GM12864 (cell line): ENCODE measurements at regions not wholly inside any gene's neighbourhood (a gene's known extent, or its start where the extent isn't known, plus 50 kb on each side); places are given as distances from the start of the nearest gene placed in this dataset.

Experiments
- DNase-seq: peaks from one replicate; pipeline ENCODE4 v3.0.0-alpha.2; 2011; ENCODE audit warnings: low read depth
- H3K4me3 ChIP-seq: 2 replicates; pipeline ENCODE4 v1.5.1; 2011; ENCODE audit warnings: mild to moderate bottlenecking, low read depth, low read length, control low read depth
- CTCF ChIP-seq: IDR thresholded peaks from 2 replicates; pipeline ENCODE4 v1.5.1; 2011; ENCODE audit warnings: low read depth, mild to moderate bottlenecking, moderate library complexity, low read length, control low read depth, inconsistent platforms; ENCODE audit errors: missing control alignments

- no peak for TF ChIP-seq CTCF
- DNase-seq: peak; percentile 59
These were observed 525.8 kb upstream of the PROK2 start for GRCh38 chr3:72310419-72311380.

GRCh38 chr3:72309661-72310418, 524.9 kb upstream of the PROK2 start:
- no peak overlapping the region for H3K4me3 ChIP-seq
- DNase-seq: no peak

More at GRCh38 chr3:72310419-72311380, 525.8 kb upstream of the PROK2 start:
- no peak overlapping the region for H3K4me3 ChIP-seq

GRCh38 chr3:72308641-72309040, 523.7 kb upstream of the PROK2 start:
- no peak for TF ChIP-seq CTCF
- no peak for DNase-seq
- no peak overlapping the region for H3K4me3 ChIP-seq

More at GRCh38 chr3:72309661-72310418, 524.9 kb upstream of the PROK2 start:
- no peak for TF ChIP-seq CTCF

- no peak overlapping the region for H3K4me3 ChIP-seq
- TF ChIP-seq CTCF: no peak
- DNase-seq: no peak
These were observed 522.6 kb upstream of the PROK2 start for GRCh38 chr3:72307438-72308115.

- H3K4me3 ChIP-seq: no peak overlapping the region
- DNase-seq: no peak
- TF ChIP-seq CTCF: no peak
These were observed 521.9 kb upstream of the PROK2 start for GRCh38 chr3:72306800-72307341.

- no peak for TF ChIP-seq CTCF
- H3K4me3 ChIP-seq: no peak overlapping the region
- no peak for DNase-seq
These were observed 519.0 kb upstream of the PROK2 start for GRCh38 chr3:72303926-72304325.
